ENCODE measurements at regions not wholly inside any gene's neighbourhood (a gene's known extent, or its start where the extent isn't known, plus 50 kb on each side); places are given as distances from the start of the nearest gene placed in this dataset.

DNA sequence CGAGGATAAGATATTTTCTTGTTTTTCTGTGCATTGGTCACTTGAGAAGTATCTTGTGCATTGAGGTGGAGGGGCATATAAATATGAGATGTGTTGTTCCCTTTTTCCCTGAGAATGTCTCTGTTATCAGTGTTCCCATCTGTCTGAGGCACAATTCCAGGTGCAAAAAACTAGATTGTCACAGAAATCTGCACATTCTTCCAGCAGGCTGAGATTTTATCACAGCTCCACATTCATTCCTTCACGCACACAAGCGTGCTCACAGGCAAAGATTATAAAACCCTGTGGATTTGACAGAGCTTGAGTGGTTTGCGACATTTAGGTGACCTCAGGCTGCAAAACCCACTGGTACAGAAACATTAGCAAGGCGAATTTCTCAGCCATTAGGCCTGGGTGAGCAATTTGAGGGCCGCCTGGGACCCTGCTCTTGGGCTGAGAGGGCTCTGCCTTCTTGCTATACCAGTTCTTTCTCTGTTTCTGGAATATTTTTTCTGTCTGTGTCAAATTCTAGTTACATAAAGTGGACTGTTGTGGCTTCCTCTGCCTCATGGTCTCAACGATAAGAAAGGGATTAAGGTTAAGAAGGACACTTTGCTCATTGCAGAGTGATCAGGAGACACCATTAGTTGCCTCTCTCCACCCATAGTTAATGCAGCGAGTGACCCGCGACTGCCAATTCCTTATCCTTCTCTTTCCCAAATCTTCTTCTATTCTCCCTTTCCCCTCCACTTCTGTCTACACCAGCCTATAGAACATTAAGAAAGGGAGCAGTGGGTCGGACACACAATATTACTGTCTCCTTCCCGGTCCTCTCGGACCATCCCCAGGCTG, 86.7 kb upstream of the C1QTNF7 start:
- no peak for DNase-seq

GRCh38 chr4:15341733-15342300, 86.0 kb upstream of the C1QTNF7 start:
- DNase-seq, result no peak

DNA sequence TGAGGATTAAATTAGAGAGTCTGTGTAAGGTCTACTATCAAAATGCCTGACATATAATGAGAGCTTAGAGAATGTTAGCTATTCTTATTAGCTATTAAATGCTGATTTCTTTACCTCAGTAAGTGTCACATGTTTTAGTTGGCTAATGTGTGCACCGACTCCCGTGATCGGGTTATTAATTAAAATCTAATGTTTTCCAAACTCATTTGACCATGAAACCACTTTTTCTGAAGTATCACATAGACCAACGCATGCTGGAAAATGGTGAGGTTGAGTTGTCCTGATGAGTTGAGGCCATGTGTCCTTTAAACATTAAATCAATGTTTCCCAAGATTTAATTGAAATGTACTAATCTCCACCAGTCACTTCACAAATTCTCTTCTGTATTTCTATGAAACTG, 84.8 kb upstream of the C1QTNF7 start:
- no peak for DNase-seq

GRCh38 chr4:15343581-15343980, 84.3 kb upstream of the C1QTNF7 start:
- no peak for DNase-seq

- DNase-seq, result no peak
These were observed 83.8 kb upstream of the C1QTNF7 start for GRCh38 chr4:15344041-15344440.

- DNase-seq, result no peak
These were observed 82.7 kb upstream of the C1QTNF7 start for GRCh38 chr4:15345134-15345533.

DNA sequence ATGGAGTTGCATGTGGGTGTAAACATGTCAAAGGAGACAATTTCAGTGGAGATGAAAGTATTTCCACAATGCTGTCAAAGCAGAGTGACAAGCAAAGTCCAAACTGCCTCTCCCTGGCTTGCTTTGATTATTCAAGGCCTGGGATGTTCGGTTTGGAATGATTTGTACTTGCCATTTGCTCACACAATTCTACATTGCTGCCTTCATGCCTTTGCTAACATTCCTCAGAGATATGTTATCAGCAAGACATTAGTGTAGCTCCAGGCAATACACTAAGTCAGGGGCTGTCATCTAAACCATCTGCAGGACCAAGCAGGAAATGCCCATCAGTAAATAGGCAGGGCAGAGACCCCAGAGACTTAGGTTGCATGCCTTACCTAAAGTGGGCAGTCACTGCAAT, 79.6 kb upstream of the C1QTNF7 start:
- no peak for DNase-seq

- no peak for DNase-seq
These were observed 79.1 kb upstream of the C1QTNF7 start for GRCh38 chr4:15348695-15349094.

DNA sequence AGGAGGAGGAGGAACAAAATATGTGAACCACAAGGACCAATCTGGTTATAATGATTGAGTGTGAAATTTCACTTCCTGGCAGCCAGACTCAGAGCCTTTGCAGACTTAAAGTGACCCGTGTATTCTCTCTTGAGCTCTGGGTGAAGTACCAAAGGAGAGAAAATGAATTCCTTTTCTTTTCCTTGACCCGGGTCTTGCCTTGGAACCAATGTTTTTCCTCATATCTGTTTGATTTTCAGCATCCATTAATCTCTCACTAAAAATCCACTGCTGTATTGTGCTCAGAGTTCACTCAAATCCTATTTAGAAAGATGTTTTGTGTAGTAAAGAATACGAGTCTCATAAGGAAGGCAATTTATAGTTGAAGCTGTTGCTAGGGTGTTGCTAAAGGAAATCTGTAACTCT, 78.3 kb upstream of the C1QTNF7 start:
- no peak for DNase-seq

- DNase-seq, result no peak
These were observed 77.9 kb upstream of the C1QTNF7 start for GRCh38 chr4:15349965-15350364.

DNA sequence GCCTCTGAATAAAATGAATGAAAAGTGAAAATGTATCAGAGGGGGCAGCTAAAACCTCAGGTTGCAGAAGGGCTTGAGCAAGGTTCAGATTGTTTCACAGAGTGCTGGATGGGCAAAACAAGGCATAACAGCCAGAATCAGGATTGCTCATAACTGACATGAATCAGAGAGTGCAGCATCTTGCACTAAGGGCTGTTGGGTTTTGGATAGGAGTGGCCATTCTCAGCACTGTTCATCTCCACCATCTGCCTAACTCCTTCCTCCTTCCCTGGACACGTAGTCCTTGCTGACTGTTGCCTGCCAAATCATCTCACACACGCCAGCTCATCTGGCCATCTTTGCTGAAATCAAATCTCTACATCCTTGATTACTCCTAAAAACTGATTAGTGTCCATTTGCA, 75.3 kb upstream of the C1QTNF7 start:
- no peak for DNase-seq

DNA sequence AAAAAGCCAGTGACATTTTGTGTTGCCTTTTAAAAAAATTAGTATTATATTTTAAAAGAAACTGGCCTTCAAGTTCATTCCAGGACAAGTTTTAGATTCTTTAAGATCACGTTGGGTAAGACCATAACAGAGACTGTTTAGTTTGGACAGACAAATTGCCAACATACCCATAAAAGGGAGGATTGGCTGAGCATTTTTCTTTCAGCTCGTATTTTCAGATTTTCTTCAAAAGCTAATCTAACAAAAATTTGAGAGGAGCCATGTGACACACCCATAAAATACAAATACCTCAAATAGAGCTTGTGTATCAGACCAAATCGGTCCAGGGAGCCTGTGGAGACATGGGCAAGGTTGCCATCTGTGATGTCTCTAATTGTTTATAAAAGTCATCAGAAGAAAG, 74.6 kb upstream of the C1QTNF7 start:
- no peak for DNase-seq

DNA sequence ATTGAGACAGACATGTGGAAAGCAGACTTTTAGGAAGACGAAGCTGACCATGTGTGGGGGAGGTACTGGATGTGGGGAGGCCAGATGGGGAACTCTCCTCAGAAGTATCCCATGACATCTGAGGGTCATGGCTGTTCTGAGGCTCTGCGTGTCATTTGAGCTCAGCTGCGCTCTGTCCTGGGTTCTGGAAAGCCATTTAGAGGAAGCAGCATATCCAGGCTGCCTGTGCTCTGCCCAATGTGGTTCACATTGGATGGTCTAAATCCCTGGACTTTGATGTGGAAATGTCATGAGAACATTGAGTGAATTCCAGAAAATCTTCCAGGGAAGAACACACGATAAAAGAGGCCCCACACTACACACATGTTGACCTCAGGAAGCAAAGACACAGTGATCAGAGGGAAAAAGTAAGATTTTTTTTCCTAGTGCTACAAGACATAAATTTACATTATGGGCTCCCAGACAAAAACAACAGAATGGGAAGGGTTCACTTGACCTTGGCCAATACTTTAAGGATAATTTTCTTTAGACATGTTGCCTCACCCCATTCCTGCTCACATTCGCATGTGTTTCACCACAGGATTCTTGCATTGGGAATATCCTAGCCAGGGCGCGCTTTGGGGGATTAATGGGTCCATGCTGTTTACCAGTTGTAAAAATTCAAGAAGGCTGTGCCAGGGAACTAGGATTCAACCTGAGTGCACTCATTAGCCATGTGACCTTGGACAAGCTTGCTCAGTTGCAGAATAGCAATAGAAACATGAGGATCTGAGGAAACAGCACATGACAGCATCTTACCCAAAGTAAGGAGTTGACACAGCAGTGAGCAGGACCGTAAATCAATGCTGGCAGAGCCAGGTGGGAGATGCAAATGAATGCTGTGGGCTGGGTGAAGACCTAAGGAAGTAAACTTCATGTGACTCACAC, 73.2 kb upstream of the C1QTNF7 start:
- DNase-seq, result no peak

DNA sequence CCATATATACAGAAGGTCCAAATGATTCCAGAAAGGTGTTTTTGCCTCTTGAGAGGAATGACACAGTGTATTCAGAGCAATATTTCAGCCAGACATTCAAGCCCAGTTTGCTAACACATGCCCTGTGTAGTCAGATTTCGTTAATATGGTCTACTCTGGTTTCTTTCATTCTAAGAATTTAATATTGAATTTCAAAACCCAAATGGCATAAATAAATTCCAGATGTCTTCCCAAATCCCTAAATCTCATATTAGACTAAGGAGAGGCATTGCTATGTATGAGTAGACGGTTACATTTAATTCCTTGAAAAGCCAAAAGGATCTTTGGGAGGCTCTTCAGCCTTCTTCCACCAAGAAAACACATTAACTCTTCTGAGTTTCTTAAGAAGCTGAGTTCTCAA, 66.3 kb upstream of the C1QTNF7 start:
- DNase-seq, result no peak

DNA sequence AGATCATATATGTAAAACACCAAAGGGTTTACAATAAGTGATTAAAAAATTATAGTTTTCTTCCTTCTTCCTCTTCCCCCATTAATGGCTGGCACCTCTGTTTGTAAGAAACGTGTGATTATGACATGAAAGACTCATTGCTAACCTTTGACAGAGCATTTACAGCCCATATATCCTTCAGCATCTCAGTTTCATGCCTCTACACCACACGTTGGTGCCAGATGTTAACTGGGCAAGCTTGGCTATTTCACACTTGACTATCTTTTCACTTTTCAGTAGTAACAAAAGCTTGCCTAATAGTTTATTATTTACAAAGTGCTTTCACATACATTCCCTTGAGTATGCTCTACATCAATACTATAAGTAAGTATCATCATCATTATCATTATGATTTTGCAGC, 65.3 kb upstream of the C1QTNF7 start:
- DNase-seq, result no peak

DNA sequence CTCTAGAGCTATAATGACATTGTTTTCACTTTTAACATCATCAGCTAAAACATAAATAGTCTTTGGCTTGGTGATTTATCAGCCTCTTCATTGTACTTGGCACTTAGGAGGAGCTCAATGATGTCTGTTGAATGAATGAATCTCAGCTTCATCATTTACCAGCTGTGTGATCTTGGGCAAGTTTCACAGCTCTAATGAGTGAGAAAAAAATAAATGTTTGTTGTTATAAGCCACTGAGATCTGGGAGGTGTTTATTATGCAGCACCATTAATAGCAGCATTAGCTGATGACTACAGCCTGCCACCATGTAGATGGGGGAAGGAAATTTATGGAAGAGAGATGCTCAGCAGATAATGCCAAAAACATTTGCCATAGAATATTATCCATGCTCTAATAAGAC, 63.6 kb upstream of the C1QTNF7 start:
- no peak for DNase-seq

GRCh38 chr4:15365641-15366040, 62.2 kb upstream of the C1QTNF7 start:
- no peak for DNase-seq

- DNase-seq, result no peak
These were observed 61.1 kb upstream of the C1QTNF7 start for GRCh38 chr4:15366721-15367120.

GRCh38 chr4:15368856-15369255, 59.0 kb upstream of the C1QTNF7 start:
- no peak for DNase-seq

DNA sequence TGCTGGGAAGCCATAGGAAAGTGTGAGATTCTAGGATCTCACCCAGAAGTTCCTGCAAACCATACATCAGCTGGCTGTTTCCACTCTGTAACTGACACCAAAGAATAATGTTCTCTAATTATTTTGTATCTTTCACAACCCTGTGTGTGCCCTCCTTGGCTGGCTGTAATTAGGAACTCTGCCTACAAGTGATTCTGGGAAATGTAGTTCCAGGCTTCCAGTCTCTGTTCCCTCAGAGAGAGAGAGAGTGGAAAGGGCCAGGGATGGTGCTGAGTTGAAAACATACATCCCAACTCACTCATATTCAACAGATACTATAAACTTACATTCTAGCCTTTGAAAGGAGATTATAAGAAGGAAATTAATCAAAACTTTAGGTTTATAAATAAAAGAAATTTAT, 57.5 kb upstream of the C1QTNF7 start:
- DNase-seq, result no peak

- no peak for DNase-seq
These were observed 54.5 kb upstream of the C1QTNF7 start for GRCh38 chr4:15373363-15373762.

- no peak for DNase-seq
These were observed 53.2 kb upstream of the C1QTNF7 start for GRCh38 chr4:15374656-15375055.

- DNase-seq, result no peak
These were observed 52.2 kb upstream of the C1QTNF7 start for GRCh38 chr4:15375667-15376066.

- DNase-seq, result no peak
These were observed 51.7 kb upstream of the C1QTNF7 start for GRCh38 chr4:15376145-15376544.
